Right lobe of liver (tissue), 4 donors: ENCODE measurements at regions not wholly inside any gene's neighbourhood (a gene's known extent, or its start where the extent isn't known, plus 50 kb on each side); places are given as distances from the start of the nearest gene placed in this dataset.

Experiments used
- CTCF ChIP-seq, 4 donors: fragments of 200-600 bp in 3 of 4; fragments of 450-650 bp in 1 of 4; IDR thresholded peaks; one replicate each; pipeline versions ENCODE4 v1.5.1 to v1.8.0; 2016 to 2022; ENCODE audit warnings: antibody characterized with exemption in 4 of 4, mild to moderate bottlenecking in 2 of 4
- POLR2A ChIP-seq: fragments of 450-650 bp; IDR thresholded peaks from one replicate; pipeline ENCODE4 v1.6.1; 2017; ENCODE audit warnings: antibody characterized with exemption, mild to moderate bottlenecking
- donor health status: DM: no; HTN: no; CAD: no.
- donor health status: DM: no; HTN: no; CAD: no.
- donor health status: DM: no; HTN: yes; CAD: no.

- TF ChIP-seq POLR2A (no peak), CTCF (IDR thresholded peaks at IDR 0.05) (no peak)
Measured at GRCh38 chr4:123312951-123313592, 83.5 kb upstream of the SPRY1 start.
